Mucosa of rectum (tissue), 2 donors: ENCODE measurements at regions not wholly inside any gene's neighbourhood (a gene's known extent, or its start where the extent isn't known, plus 50 kb on each side); places are given as distances from the start of the nearest gene placed in this dataset.

Experiments
- H3K27ac ChIP-seq, 2 donors: one replicate each; pipeline ENCODE4 v1.7.0; 2013; ENCODE audit warnings: inconsistent platforms in 2 of 2, low read depth in 2 of 2, low read length in 2 of 2
- H3K27me3 ChIP-seq, 2 donors: one replicate each; pipeline ENCODE4 v1.7.0; 2013; ENCODE audit warnings: low read length in 2 of 2; ENCODE audit not compliant: control insufficient read depth in 2 of 2, insufficient read depth in 2 of 2
- H3K36me3 ChIP-seq, 2 donors: one replicate each; pipeline ENCODE4 v1.7.0; 2013; ENCODE audit warnings: low read length in 2 of 2; ENCODE audit not compliant: control insufficient read depth in 2 of 2, insufficient read depth in 2 of 2
- H3K4me1 ChIP-seq, 2 donors: one replicate each; pipeline ENCODE4 v1.7.0; 2013; ENCODE audit warnings: low read length in 2 of 2, mild to moderate bottlenecking in 1 of 2; ENCODE audit not compliant: control insufficient read depth in 2 of 2, insufficient read depth in 2 of 2
- H3K4me3 ChIP-seq, 2 donors: one replicate each; pipeline ENCODE4 v1.7.0; 2013; ENCODE audit warnings: low read length in 2 of 2
- H3K9ac ChIP-seq, 2 donors: one replicate each; pipeline ENCODE4 v1.7.0; 2013; ENCODE audit warnings: low read length in 2 of 2, low read depth in 1 of 2, mild to moderate bottlenecking in 1 of 2
- H3K9me3 ChIP-seq, 2 donors: one replicate each; pipeline ENCODE4 v1.7.0; 2013; ENCODE audit warnings: low read length in 2 of 2; ENCODE audit not compliant: control insufficient read depth in 2 of 2
- donor health status: healthy.
- donor health status: Normal muscosa, but diverticular disease.

- Histone ChIP-seq H3K27ac (no peak overlapping the region), H3K27me3 (no peaks in the 10 kb centered on the region), H3K4me1 (no peaks in the 10 kb centered on the region), H3K9ac (no peak overlapping the region), H3K9me3 (no peaks in the 10 kb centered on the region), H3K36me3 (no peaks in the 10 kb centered on the region), H3K4me3 (no peak overlapping the region)
Observed at GRCh38 chr14:85471744-85472143, 58.2 kb upstream of the FLRT2 start.

GRCh38 chr14:85474431-85474830, 55.5 kb upstream of the FLRT2 start:
- no peaks in the 10 kb centered on the region for H3K36me3 ChIP-seq
- no peak overlapping the region for H3K27ac ChIP-seq
- no peak overlapping the region for H3K4me3 ChIP-seq
- H3K27me3 ChIP-seq, result no peaks in the 10 kb centered on the region
- no peak overlapping the region for H3K9ac ChIP-seq
- H3K4me1 ChIP-seq, result no peaks in the 10 kb centered on the region
- no peaks in the 10 kb centered on the region for H3K9me3 ChIP-seq

- no peak overlapping the region for H3K9ac ChIP-seq
- no peaks in the 10 kb centered on the region for H3K27me3 ChIP-seq
- H3K9me3 ChIP-seq, result no peaks in the 10 kb centered on the region
- no peaks in the 10 kb centered on the region for H3K36me3 ChIP-seq
- no peaks in the 10 kb centered on the region for H3K4me1 ChIP-seq
- H3K4me3 ChIP-seq, result no peak overlapping the region
- H3K27ac ChIP-seq, result no peak overlapping the region
Observed at GRCh38 chr14:85475113-85475512, 54.8 kb upstream of the FLRT2 start.

GRCh38 chr14:85479306-85479705, 50.6 kb upstream of the FLRT2 start:
- H3K4me1 ChIP-seq, result peaks cover 0 to 9% of the 10 kb centered on the region in 2 donors
- H3K27me3 ChIP-seq, result no peaks in the 10 kb centered on the region
- no peak overlapping the region for H3K4me3 ChIP-seq
- peaks cover 0 to 2% of the 10 kb centered on the region in 2 donors for H3K9me3 ChIP-seq
- H3K27ac ChIP-seq, result no peak overlapping the region
- no peak overlapping the region for H3K9ac ChIP-seq
- no peaks in the 10 kb centered on the region for H3K36me3 ChIP-seq

- Histone ChIP-seq H3K9ac (no peak overlapping the region), H3K4me3 (no peak overlapping the region), H3K36me3 (no peaks in the 10 kb centered on the region), H3K27me3 (no peaks in the 10 kb centered on the region), H3K9me3 (peaks cover 0 to 2% of the 10 kb centered on the region in 2 donors), H3K4me1 (peaks cover 0 to 9% of the 10 kb centered on the region in 2 donors), H3K27ac (no peak overlapping the region)
Observed at GRCh38 chr14:85479771-85480170, 50.2 kb upstream of the FLRT2 start.
